Immature natural killer cell (primary cell): ENCODE measurements at regions not wholly inside any gene's neighbourhood (a gene's known extent, or its start where the extent isn't known, plus 50 kb on each side); places are given as distances from the start of the nearest gene placed in this dataset.
"Not testable (repeated sequence)": the region's sequence is repeated elsewhere in the genome, so short reads cannot be mapped to it uniquely, and the experiment has no call there.

Experiments used
- DNase-seq, 3 donors: peaks; one replicate each; pipeline ENCODE4 v3.0.0; 2022; ENCODE audit warnings: mixed read lengths in 1 of 3
- H3K27ac Mint-ChIP-seq, 6 donors: one replicate each; pipeline ENCODE4 v1.8.0; 2020; ENCODE audit warnings: mixed read lengths in 6 of 6, mild to moderate bottlenecking in 5 of 6, inconsistent platforms in 4 of 6, moderate library complexity in 3 of 6
- H3K27me3 Mint-ChIP-seq, 3 donors: one replicate each; pipeline ENCODE4 v1.8.0; 2020 to 2021; ENCODE audit warnings: low read depth in 3 of 3, mild to moderate bottlenecking in 3 of 3, mixed read lengths in 3 of 3, moderate library complexity in 3 of 3, inconsistent platforms in 1 of 3
- H3K36me3 Mint-ChIP-seq, 3 donors: one replicate each; pipeline ENCODE4 v1.8.0; 2020; ENCODE audit warnings: mixed read lengths in 3 of 3, inconsistent platforms in 2 of 3, mild to moderate bottlenecking in 2 of 3
- H3K4me1 Mint-ChIP-seq, 2 donors: one replicate each; pipeline ENCODE4 v1.8.0; 2020; ENCODE audit warnings: inconsistent platforms in 2 of 2, mild to moderate bottlenecking in 2 of 2, mixed read lengths in 2 of 2, moderate library complexity in 1 of 2
- H3K4me3 Mint-ChIP-seq, 5 donors: one replicate each; pipeline ENCODE4 v1.8.0; 2020; ENCODE audit warnings: mild to moderate bottlenecking in 5 of 5, mixed read lengths in 5 of 5, inconsistent platforms in 3 of 5, moderate library complexity in 3 of 5
- H3K9me3 Mint-ChIP-seq, 6 donors: one replicate each; pipeline ENCODE4 v1.8.0; 2020; ENCODE audit warnings: mild to moderate bottlenecking in 6 of 6, mixed read lengths in 6 of 6, inconsistent platforms in 4 of 6, moderate library complexity in 3 of 6

GRCh38 chr10:15442056-15442455 is 71.0 kb upstream of the FAM171A1 start:
- Mint-ChIP-seq H3K27me3 (peaks cover 2 to 17% (median 5%) of the 10 kb centered on the region in 3 donors), H3K4me1 (no peaks in the 10 kb centered on the region), H3K27ac (no peak overlapping the region), H3K36me3 (no peaks in the 10 kb centered on the region), H3K4me3 (no peak overlapping the region), H3K9me3 (no peaks in the 10 kb centered on the region)
- no peak for DNase-seq

GRCh38 chr10:15440204-15440711 is 69.2 kb upstream of the FAM171A1 start:
- Mint-ChIP-seq H3K4me1 (no peaks in the 10 kb centered on the region), H3K27ac (no peak overlapping the region), H3K36me3 (no peaks in the 10 kb centered on the region), H3K4me3 (no peak overlapping the region), H3K9me3 (no peaks in the 10 kb centered on the region), H3K27me3 (peaks cover 2 to 16% (median 3%) of the 10 kb centered on the region in 3 donors)
- no peak for DNase-seq

GRCh38 chr10:15439341-15439842 is 68.3 kb upstream of the FAM171A1 start:
- peaks cover 4 to 6% of the 10 kb centered on the region in 2 donors for H3K4me1 Mint-ChIP-seq
- no peak overlapping the region for H3K27ac Mint-ChIP-seq
- peaks cover 2 to 21% (median 3%) of the 10 kb centered on the region in 3 donors for H3K27me3 Mint-ChIP-seq
- H3K9me3 Mint-ChIP-seq = no peaks in the 10 kb centered on the region
- H3K36me3 Mint-ChIP-seq = no peaks in the 10 kb centered on the region
- H3K4me3 Mint-ChIP-seq = no peak overlapping the region
- no peak for DNase-seq

GRCh38 chr10:15436696-15437095 is 65.6 kb upstream of the FAM171A1 start:
- no peak for DNase-seq
- H3K27me3 Mint-ChIP-seq = peaks cover 0 to 24% (median 1%) of the 10 kb centered on the region in 3 donors
- no peak overlapping the region for H3K4me3 Mint-ChIP-seq
- no peak overlapping the region for H3K27ac Mint-ChIP-seq
- peaks cover 9 to 13% of the 10 kb centered on the region in 2 donors for H3K4me1 Mint-ChIP-seq
- H3K9me3 Mint-ChIP-seq = no peaks in the 10 kb centered on the region
- H3K36me3 Mint-ChIP-seq = no peaks in the 10 kb centered on the region

GRCh38 chr10:15433850-15434537 is 62.9 kb upstream of the FAM171A1 start:
- Mint-ChIP-seq H3K9me3 (no peaks in the 10 kb centered on the region), H3K36me3 (no peaks in the 10 kb centered on the region), H3K27me3 (peaks cover 0 to 22% (median 0%) of the 10 kb centered on the region in 3 donors), H3K27ac (no peak overlapping the region), H3K4me1 (peaks cover 9 to 13% of the 10 kb centered on the region in 2 donors), H3K4me3 (peak overlapping the region; percentile 58 to 82 (median 78))
- peak; percentile 25 to 44 (median 27) for DNase-seq

- DNase-seq = no peak
- Mint-ChIP-seq H3K9me3 (no peaks in the 10 kb centered on the region), H3K27me3 (peaks cover 0 to 21% (median 0%) of the 10 kb centered on the region in 3 donors), H3K36me3 (no peaks in the 10 kb centered on the region), H3K4me1 (peaks cover 9 to 13% of the 10 kb centered on the region in 2 donors), H3K4me3 (no peak overlapping the region), H3K27ac (no peak overlapping the region)
Measured at GRCh38 chr10:15432266-15432665, 61.2 kb upstream of the FAM171A1 start.

- peaks cover 9 to 13% of the 10 kb centered on the region in 2 donors for H3K4me1 Mint-ChIP-seq
- peaks cover 0 to 15% (median 0%) of the 10 kb centered on the region in 3 donors for H3K27me3 Mint-ChIP-seq
- no peak overlapping the region for H3K27ac Mint-ChIP-seq
- no peak overlapping the region for H3K4me3 Mint-ChIP-seq
- H3K36me3 Mint-ChIP-seq = no peaks in the 10 kb centered on the region
- no peaks in the 10 kb centered on the region for H3K9me3 Mint-ChIP-seq
- no peak for DNase-seq
Measured at GRCh38 chr10:15430969-15431771, 60.1 kb upstream of the FAM171A1 start.

- Mint-ChIP-seq H3K9me3 (no peaks in the 10 kb centered on the region), H3K4me1 (peaks cover 0 to under 1% of the 10 kb centered on the region in 2 donors), H3K27ac (no peak overlapping the region), H3K4me3 (no peak overlapping the region), H3K27me3 (peaks cover 3 to 5% (median 3%) of the 10 kb centered on the region in 3 donors), H3K36me3 (no peaks in the 10 kb centered on the region)
- no peak for DNase-seq
Measured at GRCh38 chr10:15428681-15429080, 57.6 kb upstream of the FAM171A1 start.

- H3K36me3 Mint-ChIP-seq = no peaks in the 10 kb centered on the region
- no peak for DNase-seq
- no peak overlapping the region for H3K4me3 Mint-ChIP-seq
- H3K27ac Mint-ChIP-seq = no peak overlapping the region
- H3K9me3 Mint-ChIP-seq = no peaks in the 10 kb centered on the region
- H3K4me1 Mint-ChIP-seq = no peaks in the 10 kb centered on the region
- peaks cover 3 to 5% (median 5%) of the 10 kb centered on the region in 3 donors for H3K27me3 Mint-ChIP-seq
Measured at GRCh38 chr10:15427843-15428414, 56.8 kb upstream of the FAM171A1 start.

GRCh38 chr10:15426558-15426957 is 55.5 kb upstream of the FAM171A1 start:
- DNase-seq = no peak
- Mint-ChIP-seq H3K27me3 (peaks cover 5 to 9% (median 5%) of the 10 kb centered on the region in 3 donors), H3K9me3 (no peaks in the 10 kb centered on the region), H3K36me3 (no peaks in the 10 kb centered on the region), H3K4me3 (no peak overlapping the region), H3K27ac (no peak overlapping the region), H3K4me1 (no peaks in the 10 kb centered on the region)

GRCh38 chr10:15426115-15426514 is 55.0 kb upstream of the FAM171A1 start:
- Mint-ChIP-seq H3K36me3 (no peaks in the 10 kb centered on the region), H3K4me1 (no peaks in the 10 kb centered on the region), H3K27me3 (peaks cover 5 to 9% (median 5%) of the 10 kb centered on the region in 3 donors), H3K27ac (no peak overlapping the region), H3K9me3 (no peaks in the 10 kb centered on the region), H3K4me3 (no peak overlapping the region)
- no peak for DNase-seq

- peaks cover 9 to 11% (median 9%) of the 10 kb centered on the region in 3 donors for H3K27me3 Mint-ChIP-seq
- H3K27ac Mint-ChIP-seq, DNase-seq, H3K9me3 Mint-ChIP-seq, H3K4me3 Mint-ChIP-seq, H3K4me1 Mint-ChIP-seq, H3K36me3 Mint-ChIP-seq: not testable (repeated sequence)
Measured at GRCh38 chr10:15421875-15422274, 50.8 kb upstream of the FAM171A1 start.
